ENCODE measurements at regions not wholly inside any gene's neighbourhood (a gene's known extent, or its start where the extent isn't known, plus 50 kb on each side); places are given as distances from the start of the nearest gene placed in this dataset.

DNA sequence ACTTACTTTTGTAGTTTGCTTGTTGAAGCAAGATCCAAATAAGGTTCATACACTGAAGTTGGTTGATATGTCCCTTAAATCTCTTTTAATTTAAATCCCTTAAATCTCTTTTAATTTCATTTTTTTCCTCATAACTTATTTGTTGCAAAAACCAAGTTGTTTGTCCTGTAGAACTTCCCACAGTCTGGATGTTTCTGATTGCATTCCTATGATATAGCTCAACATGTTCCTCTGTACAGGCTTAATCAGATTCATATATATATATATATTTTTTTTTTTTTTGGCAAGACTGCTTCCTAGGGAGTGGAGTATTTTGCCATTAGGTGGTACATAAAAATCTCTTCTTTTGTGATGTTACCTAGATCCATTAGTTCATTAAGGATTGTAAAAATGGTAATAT is 174.9 kb upstream of the MKLN1 start:
- no peak for TF ChIP-seq POLR2A (IDR thresholded peaks at IDR 0.05)
- TF ChIP-seq, protein P1, sequence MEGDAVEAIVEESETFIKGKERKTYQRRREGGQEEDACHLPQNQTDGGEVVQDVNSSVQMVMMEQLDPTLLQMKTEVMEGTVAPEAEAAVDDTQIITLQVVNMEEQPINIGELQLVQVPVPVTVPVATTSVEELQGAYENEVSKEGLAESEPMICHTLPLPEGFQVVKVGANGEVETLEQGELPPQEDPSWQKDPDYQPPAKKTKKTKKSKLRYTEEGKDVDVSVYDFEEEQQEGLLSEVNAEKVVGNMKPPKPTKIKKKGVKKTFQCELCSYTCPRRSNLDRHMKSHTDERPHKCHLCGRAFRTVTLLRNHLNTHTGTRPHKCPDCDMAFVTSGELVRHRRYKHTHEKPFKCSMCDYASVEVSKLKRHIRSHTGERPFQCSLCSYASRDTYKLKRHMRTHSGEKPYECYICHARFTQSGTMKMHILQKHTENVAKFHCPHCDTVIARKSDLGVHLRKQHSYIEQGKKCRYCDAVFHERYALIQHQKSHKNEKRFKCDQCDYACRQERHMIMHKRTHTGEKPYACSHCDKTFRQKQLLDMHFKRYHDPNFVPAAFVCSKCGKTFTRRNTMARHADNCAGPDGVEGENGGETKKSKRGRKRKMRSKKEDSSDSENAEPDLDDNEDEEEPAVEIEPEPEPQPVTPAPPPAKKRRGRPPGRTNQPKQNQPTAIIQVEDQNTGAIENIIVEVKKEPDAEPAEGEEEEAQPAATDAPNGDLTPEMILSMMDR (IDR thresholded peaks at IDR 0.05): no peak

All from Peyer's patch (tissue), 4 donors.